Brain microvascular endothelial cell (primary cell): ENCODE measurements at regions not wholly inside any gene's neighbourhood (a gene's known extent, or its start where the extent isn't known, plus 50 kb on each side); places are given as distances from the start of the nearest gene placed in this dataset.

Source experiments
- DNase-seq: peaks from one replicate; pipeline ENCODE4 v3.0.0-alpha.2; 2020
- H3K27ac ChIP-seq: fragments of 250-450 bp; sonication (Bioruptor Pico); 2 replicates; pipeline ENCODE4 v1.5.1; 2020; ENCODE audit warnings: mild to moderate bottlenecking, moderate library complexity
- H3K27me3 ChIP-seq: fragments of 250-450 bp; sonication (Bioruptor Pico); replicated peaks from 2 replicates; pipeline ENCODE4 v1.5.1; 2020; ENCODE audit warnings: mild to moderate bottlenecking
- H3K36me3 ChIP-seq: fragments of 250-450 bp; sonication (Bioruptor Pico); replicated peaks from 2 replicates; pipeline ENCODE4 v1.5.1; 2020; ENCODE audit warnings: mild to moderate bottlenecking
- H3K4me3 ChIP-seq: 2 replicates; pipeline ENCODE4 v1.5.1; 2011; ENCODE audit warnings: low read depth, mild to moderate bottlenecking, control low read depth, low read length, moderate library complexity
- CTCF ChIP-seq: IDR thresholded peaks from 2 replicates; pipeline ENCODE4 v1.5.1; 2011; ENCODE audit warnings: low read depth, mild to moderate bottlenecking, moderate library complexity, low read length, control low read depth, inconsistent platforms; ENCODE audit errors: missing control alignments
- in situ Hi-C: cut with HindIII; loops from 2 replicates; pipeline ENCODE4 v1.10.0; 2017; ENCODE audit warnings: low sequenced_read_pairs, low pct_ligation_motif_present

GRCh38 chr1:60703155-60703554 lies 379.2 kb upstream of the NFIA start:
- in situ Hi-C loops = no loop called here
- DNase-seq = no peak
- H3K36me3 ChIP-seq = no peaks in the 10 kb centered on the region
- no peak overlapping the region for H3K27ac ChIP-seq
- H3K4me3 ChIP-seq = no peak overlapping the region
- TF ChIP-seq CTCF = no peak
- H3K27me3 ChIP-seq = no peaks in the 10 kb centered on the region

GRCh38 chr1:60699325-60699724 lies 383.0 kb upstream of the NFIA start:
- in situ Hi-C loops = no loop called here
- Histone ChIP-seq H3K27me3 (no peaks in the 10 kb centered on the region), H3K4me3 (no peak overlapping the region), H3K27ac (no peak overlapping the region), H3K36me3 (no peaks in the 10 kb centered on the region)
- DNase-seq = no peak
- TF ChIP-seq CTCF = no peak

- no peak overlapping the region for H3K27ac ChIP-seq
- no peak overlapping the region for H3K4me3 ChIP-seq
- DNase-seq = peak; percentile 5
- H3K36me3 ChIP-seq = no peaks in the 10 kb centered on the region
- in situ Hi-C loops = no loop called here
- no peaks in the 10 kb centered on the region for H3K27me3 ChIP-seq
- no peak for TF ChIP-seq CTCF
Observed at GRCh38 chr1:60697204-60697994, 385.0 kb upstream of the NFIA start.

GRCh38 chr1:60696512-60696911 lies 385.8 kb upstream of the NFIA start:
- in situ Hi-C loops = no loop called here
- Histone ChIP-seq H3K27me3 (no peaks in the 10 kb centered on the region), H3K4me3 (no peak overlapping the region), H3K36me3 (no peaks in the 10 kb centered on the region), H3K27ac (no peak overlapping the region)
- DNase-seq = no peak
- no peak for TF ChIP-seq CTCF

- Histone ChIP-seq H3K27ac (no peak overlapping the region), H3K4me3 (no peak overlapping the region), H3K36me3 (no peaks in the 10 kb centered on the region), H3K27me3 (no peaks in the 10 kb centered on the region)
- TF ChIP-seq CTCF = no peak
- DNase-seq = no peak
- in situ Hi-C loops = no loop called here
Observed at GRCh38 chr1:60695716-60696171, 386.6 kb upstream of the NFIA start.

- Histone ChIP-seq H3K4me3 (no peak overlapping the region), H3K27ac (no peak overlapping the region), H3K36me3 (no peaks in the 10 kb centered on the region), H3K27me3 (no peaks in the 10 kb centered on the region)
- no peak for TF ChIP-seq CTCF
- no peak for DNase-seq
- in situ Hi-C loops = no loop called here
Observed at GRCh38 chr1:60694980-60695379, 387.4 kb upstream of the NFIA start.
